ENCODE measurements at regions not wholly inside any gene's neighbourhood (a gene's known extent, or its start where the extent isn't known, plus 50 kb on each side); places are given as distances from the start of the nearest gene placed in this dataset.

DNA sequence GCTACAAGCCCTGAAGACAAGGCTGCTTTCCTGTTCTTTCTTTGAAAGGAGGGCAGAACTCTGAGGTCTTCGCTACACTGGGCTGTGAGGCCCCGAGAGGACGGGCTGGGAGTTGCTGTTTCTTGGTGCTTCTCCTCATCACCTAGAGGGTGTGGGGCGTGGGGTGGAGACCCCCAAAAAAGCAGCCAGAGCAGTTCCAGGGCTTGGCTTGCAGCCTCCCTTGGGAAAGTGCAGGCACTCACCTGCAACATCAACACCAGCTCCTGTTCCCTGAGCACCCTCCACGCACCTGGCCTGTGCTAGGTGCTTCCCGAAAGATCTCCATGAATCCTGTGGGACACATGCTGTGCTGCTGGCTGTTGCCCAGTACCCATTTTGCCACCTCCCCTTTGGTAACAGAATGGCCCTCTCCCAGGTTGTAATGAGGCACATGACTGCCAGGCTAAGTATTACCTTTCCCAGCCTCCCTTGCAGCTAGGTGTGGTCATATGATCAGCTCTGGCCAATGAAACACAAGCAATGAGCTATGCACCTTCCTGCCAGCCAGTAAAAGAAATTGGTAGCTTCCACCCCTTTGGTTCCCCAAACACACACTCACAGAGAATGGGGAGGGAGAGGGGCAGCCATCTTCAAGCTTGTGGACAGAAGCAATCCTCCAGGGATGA lies 146.0 kb downstream of the C9orf50 start:
- H3K36me3 ChIP-seq (replicated peaks) = no peaks in the 10 kb centered on the region
- no peak for DNase-seq (ENCODE audit: low spot score in 2 of 2)
- in situ Hi-C loops (cut with MboI; ENCODE audit: low sequenced_read_pairs) = no loop called here
- H3K9me3 ChIP-seq = 0 out of 2 replicates have a peak, but pooled peaks cover 3% of the 10 kb centered on the region
- no peaks in the 10 kb centered on the region for H3K27me3 ChIP-seq (ENCODE audit: low read depth)
- H3K4me1 ChIP-seq = peaks cover 24% of the 10 kb centered on the region
- no peak overlapping the region for H3K4me3 ChIP-seq

DNA sequence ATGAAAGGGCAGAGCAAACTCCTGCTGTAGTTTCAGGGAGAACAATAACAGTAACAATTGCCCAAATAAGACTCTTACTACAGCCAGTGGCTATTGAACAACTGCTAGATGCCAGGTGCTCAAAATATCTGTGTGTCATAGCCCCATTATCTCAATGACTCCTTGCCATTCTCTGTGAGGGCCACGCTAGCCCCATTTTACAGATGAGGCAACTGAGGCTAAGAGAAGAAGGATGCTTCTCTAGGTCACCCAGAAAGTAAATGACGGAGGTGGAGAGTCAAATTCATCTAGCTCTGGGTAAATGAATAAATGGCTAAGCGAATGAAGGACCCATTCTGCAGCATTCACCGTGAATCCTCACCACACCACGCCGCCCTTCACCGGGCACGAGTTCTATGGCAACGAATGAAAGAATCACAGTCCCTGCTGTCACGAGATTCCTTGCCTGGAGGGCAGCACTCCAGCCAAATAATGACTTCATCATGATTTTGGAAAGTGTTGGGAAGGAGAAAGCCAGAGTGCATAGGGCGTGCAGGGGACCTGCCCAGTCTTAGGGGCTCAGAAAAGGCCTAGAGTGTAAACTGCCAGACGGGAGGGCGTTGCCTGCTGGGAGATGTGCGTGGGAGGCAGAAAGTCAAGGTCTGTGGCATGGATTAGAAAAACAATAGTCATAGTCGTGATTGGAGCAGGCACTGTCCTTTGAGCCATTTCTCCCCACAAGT lies 147.2 kb downstream of the C9orf50 start:
- DNase-seq (ENCODE audit: low spot score in 2 of 2) = peak; percentile 36 to 66
- Histone ChIP-seq H3K9me3 (0 out of 2 replicates have a peak, but pooled peaks cover 3% of the 10 kb centered on the region), H3K36me3 (replicated peaks) (no peaks in the 10 kb centered on the region), H3K4me3 (no peak overlapping the region), H3K4me1 (peaks cover 24% of the 10 kb centered on the region), H3K27me3 (ENCODE audit: low read depth) (no peaks in the 10 kb centered on the region)
- in situ Hi-C loops (cut with MboI; ENCODE audit: low sequenced_read_pairs) = no loop called here

DNA sequence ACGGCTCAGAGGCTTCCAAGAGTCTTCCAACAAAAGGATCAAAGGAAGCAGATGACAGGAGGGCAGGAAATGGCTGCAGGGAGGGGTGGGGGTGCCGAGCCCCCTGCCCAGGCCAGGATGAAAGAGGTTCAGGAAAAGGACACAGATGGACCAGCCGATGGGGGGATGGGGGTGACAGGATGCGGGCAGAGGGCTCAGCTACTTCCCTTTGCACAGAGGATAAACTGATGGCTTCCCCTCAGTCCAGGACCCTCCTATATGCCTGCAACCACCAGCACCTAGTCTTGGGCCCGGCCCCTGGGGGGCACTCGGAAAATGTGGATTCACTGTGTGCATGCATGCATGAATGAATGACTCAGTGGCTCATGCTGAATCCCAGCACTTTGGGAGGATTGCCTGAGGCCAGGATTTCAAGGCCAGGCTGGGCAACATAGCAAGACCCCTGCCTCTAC lies 148.2 kb downstream of the C9orf50 start:
- no peaks in the 10 kb centered on the region for H3K36me3 ChIP-seq (replicated peaks)
- no peak for DNase-seq (ENCODE audit: low spot score in 2 of 2)
- peaks cover 24% of the 10 kb centered on the region for H3K4me1 ChIP-seq
- H3K4me3 ChIP-seq = no peak overlapping the region
- in situ Hi-C loops (cut with MboI; ENCODE audit: low sequenced_read_pairs) = no loop called here
- H3K9me3 ChIP-seq = 0 out of 2 replicates have a peak, but pooled peaks cover 3% of the 10 kb centered on the region
- H3K27me3 ChIP-seq (ENCODE audit: low read depth) = no peaks in the 10 kb centered on the region

DNA sequence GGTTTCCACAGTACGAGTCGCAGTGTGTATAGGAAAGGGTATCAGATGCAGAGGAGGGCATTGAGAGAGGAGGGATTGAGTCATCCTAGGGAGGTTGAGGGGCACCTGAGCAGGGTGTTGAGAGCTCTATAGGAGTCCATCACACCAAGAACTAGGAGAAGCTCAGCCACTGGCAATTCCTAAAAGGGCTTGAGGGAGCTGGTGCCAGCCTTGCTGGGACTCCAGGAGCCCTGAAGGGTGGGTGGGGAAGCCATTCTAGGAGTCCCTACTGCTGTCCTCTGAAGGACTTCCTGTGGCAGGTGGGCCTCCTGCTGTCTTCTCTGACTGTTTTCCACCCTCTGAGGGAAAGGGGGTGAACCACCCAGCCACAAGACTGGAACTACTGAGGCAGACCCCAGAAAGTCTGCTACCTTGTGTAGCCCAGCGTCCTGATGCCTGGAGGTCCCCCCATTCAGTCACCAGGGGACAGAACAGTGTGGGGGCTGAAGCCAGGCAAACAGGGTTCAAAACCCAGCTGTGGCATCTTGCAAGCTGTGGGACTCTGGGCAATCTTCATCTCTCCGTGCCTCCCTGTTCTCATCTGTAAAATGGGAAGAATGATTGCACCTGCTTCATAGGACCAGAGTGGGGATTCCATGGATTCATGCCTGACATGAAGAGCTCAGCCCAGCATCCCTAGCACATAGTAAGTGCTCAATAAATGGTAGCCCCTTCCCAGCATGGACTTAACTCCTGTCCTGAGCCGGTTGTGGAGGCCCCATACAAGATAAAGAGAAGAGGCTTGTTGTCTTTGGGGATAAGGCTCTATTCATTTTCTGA lies 149.5 kb downstream of the C9orf50 start:
- no peak overlapping the region for H3K4me3 ChIP-seq
- in situ Hi-C loops (cut with MboI; ENCODE audit: low sequenced_read_pairs) = no loop called here
- DNase-seq (ENCODE audit: low spot score in 2 of 2) = no peak
- peaks cover 24% of the 10 kb centered on the region for H3K4me1 ChIP-seq
- H3K36me3 ChIP-seq (replicated peaks) = no peaks in the 10 kb centered on the region
- no peaks in the 10 kb centered on the region for H3K27me3 ChIP-seq (ENCODE audit: low read depth)
- H3K9me3 ChIP-seq = 0 out of 2 replicates have a peak, but pooled peaks cover 3% of the 10 kb centered on the region

DNA sequence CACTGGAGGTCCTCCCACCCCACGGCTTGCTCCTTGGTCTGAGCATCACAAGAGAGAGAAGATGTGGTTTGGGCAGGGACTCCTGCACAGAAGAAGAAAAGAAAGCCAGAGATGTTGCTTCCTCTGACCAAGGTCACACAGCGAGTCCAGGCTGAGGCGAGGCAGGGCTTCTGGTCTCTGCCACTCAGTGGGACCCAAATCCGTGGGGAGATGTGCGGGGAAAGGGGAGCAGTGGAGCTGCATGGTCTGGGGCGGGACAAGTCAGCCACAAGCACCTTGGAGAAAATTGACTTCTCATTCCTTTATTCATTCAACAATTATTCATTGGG lies 150.9 kb downstream of the C9orf50 start:
- Histone ChIP-seq H3K4me3 (no peak overlapping the region), H3K9me3 (0 out of 2 replicates have a peak, but pooled peaks cover 1% of the 10 kb centered on the region), H3K4me1 (peaks cover 24% of the 10 kb centered on the region), H3K36me3 (replicated peaks) (no peaks in the 10 kb centered on the region), H3K27me3 (ENCODE audit: low read depth) (no peaks in the 10 kb centered on the region)
- DNase-seq (ENCODE audit: low spot score in 2 of 2) = no peak
- in situ Hi-C loops (cut with MboI; ENCODE audit: low sequenced_read_pairs) = no loop called here

DNA sequence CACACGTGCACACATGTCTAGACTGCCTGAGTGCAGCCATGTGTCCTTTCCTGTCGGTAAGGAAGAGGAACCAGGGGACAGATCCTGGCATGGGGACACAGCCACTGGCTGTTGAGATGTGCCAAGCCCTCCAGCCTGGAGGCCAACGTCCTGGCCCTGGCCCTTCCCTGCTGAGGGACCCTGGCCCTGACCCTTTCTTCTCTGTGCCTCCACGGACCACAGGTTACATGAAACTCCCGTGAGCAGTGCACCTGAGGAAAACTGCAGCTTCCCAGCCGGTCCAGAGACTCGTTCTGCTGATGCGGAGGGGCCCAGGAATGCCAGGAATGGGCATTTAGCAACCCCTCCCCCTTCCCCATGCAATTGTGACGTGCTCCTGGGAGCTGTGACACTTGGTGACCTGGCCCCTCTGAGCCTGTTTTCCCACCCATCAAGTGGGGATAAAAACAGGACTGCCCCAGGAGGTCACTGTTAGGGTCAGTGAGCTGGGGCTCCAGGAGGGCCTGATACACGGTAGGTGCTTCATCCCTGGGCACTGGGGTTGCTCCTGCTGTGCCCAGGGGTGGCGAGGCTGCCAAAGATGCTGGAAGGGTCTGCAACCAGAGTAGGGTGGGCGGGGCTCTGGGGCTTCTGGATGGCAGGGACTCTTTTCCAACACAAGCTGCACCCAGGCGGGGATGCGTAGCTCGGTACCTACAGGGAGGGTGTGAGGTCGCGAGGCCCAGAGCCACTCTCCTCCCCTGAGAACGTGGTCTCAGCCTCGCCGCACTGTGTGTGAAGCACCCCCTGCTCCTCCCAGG lies 151.5 kb downstream of the C9orf50 start:
- Histone ChIP-seq H3K4me1 (peaks cover 24% of the 10 kb centered on the region), H3K4me3 (no peak overlapping the region), H3K27me3 (ENCODE audit: low read depth) (no peaks in the 10 kb centered on the region), H3K9me3 (no peaks in the 10 kb centered on the region), H3K36me3 (replicated peaks) (no peaks in the 10 kb centered on the region)
- DNase-seq (ENCODE audit: low spot score in 2 of 2) = no peak
- in situ Hi-C loops (cut with MboI; ENCODE audit: low sequenced_read_pairs) = no loop called here

DNA sequence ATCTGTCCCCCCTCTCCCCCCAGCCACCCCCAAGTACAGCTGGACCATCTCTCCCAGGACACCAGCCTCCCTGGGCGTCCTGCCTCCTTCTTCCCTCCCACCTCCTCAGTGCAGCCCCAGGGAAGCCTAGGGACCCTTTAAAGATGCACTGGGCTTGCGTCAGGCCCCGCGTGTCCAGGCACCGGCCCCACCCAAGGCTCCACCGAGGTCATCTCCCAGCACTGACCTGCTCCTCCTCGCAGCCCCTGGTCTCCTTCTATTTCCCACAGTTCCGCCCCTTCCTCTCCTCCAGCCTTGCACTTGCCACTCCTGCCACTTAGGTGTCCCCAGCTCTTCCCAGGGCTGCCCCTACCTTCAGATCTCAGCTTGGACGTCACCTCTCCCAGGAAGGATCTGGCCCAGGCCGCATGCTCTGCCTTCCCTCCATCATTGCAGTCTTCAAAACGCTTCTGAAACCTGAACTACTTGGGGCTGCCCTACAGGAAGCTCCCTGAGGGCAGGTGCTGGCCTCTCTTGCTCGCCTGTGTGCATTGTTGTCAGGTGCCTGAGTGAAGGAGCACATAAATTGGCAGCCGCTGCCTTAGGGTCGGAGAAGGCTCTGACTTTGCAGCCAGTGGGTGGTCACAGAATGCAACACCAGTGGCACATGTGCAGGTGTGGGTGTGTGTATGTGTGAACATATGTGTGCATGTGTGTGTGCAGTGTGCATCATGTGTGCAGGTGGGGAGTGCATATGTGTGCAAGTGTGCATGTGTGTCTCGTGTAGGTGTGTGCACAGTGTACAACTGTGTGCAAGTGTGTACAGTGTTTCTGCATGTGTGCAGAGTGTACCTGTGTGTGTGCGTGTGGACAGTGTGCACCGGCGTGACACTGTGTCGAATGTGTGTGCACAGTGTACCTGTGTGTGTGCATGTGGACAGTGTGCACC lies 152.9 kb downstream of the C9orf50 start:
- DNase-seq (ENCODE audit: low spot score in 2 of 2) = no peak
- Histone ChIP-seq H3K4me3 (no peak overlapping the region), H3K36me3 (replicated peaks) (no peaks in the 10 kb centered on the region), H3K27me3 (ENCODE audit: low read depth) (no peaks in the 10 kb centered on the region), H3K9me3 (no peaks in the 10 kb centered on the region), H3K4me1 (peaks cover 16% of the 10 kb centered on the region)
- in situ Hi-C loops (cut with MboI; ENCODE audit: low sequenced_read_pairs) = no loop called here

DNA sequence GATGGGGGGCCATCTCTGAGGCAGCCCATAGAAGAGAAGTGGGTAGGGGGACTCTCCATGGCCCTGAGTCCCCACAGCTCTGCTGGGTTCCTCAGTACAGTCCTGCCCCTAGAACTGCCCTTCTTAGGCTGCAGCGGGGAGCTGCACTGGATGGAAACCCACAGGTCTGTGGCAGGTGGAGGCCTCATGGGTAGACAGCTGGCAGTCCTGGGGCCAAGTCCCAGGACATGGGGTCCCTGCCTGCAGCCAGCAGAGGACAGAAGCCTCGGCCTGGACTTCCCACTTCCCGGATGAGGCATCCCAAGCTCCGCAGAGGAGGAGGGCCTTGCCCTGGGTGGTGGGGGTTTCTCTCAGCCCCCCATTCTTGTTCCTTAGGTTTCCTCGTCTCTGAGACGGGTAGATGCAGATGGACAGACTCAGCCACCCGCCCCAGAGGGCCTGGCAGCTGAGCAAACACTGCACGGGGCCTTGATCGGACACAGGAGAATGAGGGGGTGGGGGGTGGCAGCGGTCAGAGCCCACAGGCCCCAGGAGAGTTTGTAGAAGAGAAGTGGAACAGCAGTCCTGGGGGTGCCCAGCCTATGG lies 153.8 kb downstream of the C9orf50 start:
- Histone ChIP-seq H3K9me3 (no peaks in the 10 kb centered on the region), H3K4me3 (no peak overlapping the region), H3K36me3 (replicated peaks) (no peaks in the 10 kb centered on the region), H3K4me1 (peaks cover 16% of the 10 kb centered on the region), H3K27me3 (ENCODE audit: low read depth) (no peaks in the 10 kb centered on the region)
- DNase-seq (ENCODE audit: low spot score in 2 of 2) = no peak
- in situ Hi-C loops (cut with MboI; ENCODE audit: low sequenced_read_pairs) = no loop called here

DNA sequence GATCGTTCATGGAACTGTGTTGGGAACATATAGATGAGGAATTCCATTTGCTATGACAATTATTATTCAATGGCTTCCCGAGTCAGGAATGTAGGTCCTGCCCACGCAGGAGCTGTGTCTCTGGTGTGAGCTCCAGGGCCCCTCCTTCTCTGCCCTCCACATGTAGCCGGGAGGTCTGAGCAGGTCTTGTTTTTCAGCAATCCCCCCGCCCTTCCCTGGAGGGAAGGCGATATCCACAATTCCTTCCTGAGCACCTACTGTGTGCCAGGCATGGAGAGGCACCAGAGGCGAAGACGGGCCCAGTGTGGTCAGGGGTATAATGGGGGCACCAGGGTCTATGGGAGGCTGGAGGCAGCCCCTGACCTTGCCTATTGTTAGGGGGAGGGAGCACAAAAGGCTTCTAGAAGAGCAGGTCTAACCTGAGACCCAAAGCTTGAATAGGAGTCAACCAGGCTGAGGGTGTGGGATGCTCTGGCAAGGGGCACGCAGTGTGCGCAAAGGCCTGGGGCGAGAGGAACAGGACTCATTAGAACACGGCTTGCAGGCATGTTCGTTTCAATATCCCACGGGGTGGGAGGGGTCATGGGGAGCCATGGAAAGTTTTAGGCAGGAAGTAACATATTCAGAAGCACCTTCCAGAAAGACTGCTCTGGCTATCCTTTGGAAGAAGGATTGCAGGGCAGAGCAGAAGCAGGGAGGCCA lies 154.9 kb downstream of the C9orf50 start:
- no peak for DNase-seq (ENCODE audit: low spot score in 2 of 2)
- no peaks in the 10 kb centered on the region for H3K9me3 ChIP-seq
- H3K4me1 ChIP-seq = peaks cover 14% of the 10 kb centered on the region
- no peaks in the 10 kb centered on the region for H3K36me3 ChIP-seq (replicated peaks)
- in situ Hi-C loops (cut with MboI; ENCODE audit: low sequenced_read_pairs) = no loop called here
- H3K4me3 ChIP-seq = no peak overlapping the region
- H3K27me3 ChIP-seq (ENCODE audit: low read depth) = no peaks in the 10 kb centered on the region

DNA sequence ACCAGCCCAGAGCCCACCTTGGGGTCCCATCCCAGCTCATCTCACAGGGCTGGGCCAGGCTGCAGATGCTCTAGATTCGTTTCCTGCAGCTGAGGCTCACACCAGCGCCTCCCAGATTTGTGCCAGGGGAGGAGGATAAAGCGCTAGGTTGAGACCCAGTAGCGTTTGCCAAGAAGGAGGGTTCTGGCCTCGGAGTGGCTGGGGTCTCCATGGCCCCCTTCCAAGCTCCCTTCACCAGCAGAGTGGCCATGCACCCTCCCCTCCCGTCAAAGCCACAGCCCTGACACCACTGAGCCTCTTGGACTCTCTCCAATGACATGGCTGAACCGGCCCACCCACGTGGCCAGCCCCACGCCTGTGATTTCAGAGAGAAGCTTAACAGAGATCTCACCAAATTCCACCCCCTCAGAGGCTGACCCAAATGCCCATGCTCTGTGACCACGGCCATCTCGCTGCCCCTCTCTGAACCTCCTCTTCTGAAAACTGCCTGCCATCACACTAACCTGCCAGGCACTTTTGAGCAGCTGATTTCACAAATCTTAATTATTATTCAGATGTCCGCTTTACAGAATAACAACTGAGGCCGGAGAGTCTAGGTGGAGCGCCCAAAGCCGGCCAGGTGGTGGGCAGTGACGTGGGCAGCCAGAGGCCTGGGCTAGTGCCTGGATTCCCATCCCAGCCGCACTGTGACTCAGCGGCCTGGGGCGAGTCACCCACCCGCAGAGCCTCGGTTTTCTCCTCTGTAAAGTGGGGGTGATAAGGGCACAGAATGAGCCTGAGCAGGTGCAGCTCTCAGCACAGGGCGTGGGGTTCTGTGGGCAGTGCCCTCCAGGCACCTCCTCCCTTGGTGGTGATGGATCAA lies 155.7 kb downstream of the C9orf50 start:
- Histone ChIP-seq H3K9me3 (no peaks in the 10 kb centered on the region), H3K27me3 (ENCODE audit: low read depth) (no peaks in the 10 kb centered on the region), H3K36me3 (replicated peaks) (no peaks in the 10 kb centered on the region), H3K4me3 (no peak overlapping the region), H3K4me1 (peaks cover 11% of the 10 kb centered on the region)
- in situ Hi-C loops (cut with MboI; ENCODE audit: low sequenced_read_pairs) = no loop called here
- DNase-seq (ENCODE audit: low spot score in 2 of 2) = no peak

DNA sequence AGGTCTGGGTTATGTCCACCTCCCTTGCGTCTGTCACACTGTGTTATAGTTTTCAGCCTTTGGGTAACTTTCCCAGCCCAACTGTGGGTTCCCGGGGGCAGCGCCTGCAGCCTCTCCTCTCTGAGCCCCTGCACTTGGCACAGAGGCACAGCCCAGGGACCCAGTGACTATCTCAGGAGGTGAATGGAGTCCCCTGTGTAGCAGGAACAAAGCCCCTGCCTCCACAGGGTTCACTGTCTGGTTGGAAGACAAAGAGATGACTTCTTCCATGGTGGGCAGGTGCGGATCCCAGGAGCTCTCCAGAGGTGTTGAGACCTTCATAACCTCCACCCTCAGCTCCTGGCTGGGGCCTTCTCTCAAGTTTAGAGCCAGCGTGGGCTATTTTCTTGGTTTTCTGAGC lies 156.9 kb downstream of the C9orf50 start:
- in situ Hi-C loops (cut with MboI; ENCODE audit: low sequenced_read_pairs) = no loop called here
- no peak for DNase-seq (ENCODE audit: low spot score in 2 of 2)
- H3K9me3 ChIP-seq = no peaks in the 10 kb centered on the region
- H3K4me3 ChIP-seq = no peak overlapping the region
- peaks cover 21% of the 10 kb centered on the region for H3K4me1 ChIP-seq
- H3K36me3 ChIP-seq (replicated peaks) = no peaks in the 10 kb centered on the region
- no peaks in the 10 kb centered on the region for H3K27me3 ChIP-seq (ENCODE audit: low read depth)

Data from HAP-1 (cell line).